NOMO-1 (cell line): ENCODE measurements at regions not wholly inside any gene's neighbourhood (a gene's known extent, or its start where the extent isn't known, plus 50 kb on each side); places are given as distances from the start of the nearest gene placed in this dataset.
"Not testable (repeated sequence)": the region's sequence is repeated elsewhere in the genome, so short reads cannot be mapped to it uniquely, and the experiment has no call there.

Source experiments
- DNase-seq, 2 experiments: peaks; one replicate each; lab custom pipeline; 2025; ENCODE audit not compliant: unreplicated experiment in 2 of 2; lab: John Stamatoyannopoulos, UW

DNA sequence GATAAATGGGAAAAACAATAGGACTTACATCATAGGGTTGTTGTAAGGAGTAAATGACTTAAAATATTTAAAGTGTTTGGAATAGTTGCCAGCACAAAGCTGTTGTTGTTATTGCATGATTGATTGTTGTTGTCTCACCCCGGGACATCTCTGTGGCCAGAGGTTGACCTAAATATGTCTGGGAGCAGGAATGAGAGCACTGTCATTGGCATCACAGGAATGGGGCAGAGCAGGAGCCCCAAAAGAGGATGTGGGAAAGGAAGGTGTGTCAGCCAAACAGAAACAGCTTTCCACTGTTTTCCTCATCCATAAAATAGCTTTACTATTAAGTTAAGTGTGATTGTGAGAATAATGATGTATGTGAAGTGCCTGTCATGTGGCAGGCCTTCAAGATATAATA lies 121.6 kb downstream of the TMEM168 start:
- no peak for DNase-seq

DNA sequence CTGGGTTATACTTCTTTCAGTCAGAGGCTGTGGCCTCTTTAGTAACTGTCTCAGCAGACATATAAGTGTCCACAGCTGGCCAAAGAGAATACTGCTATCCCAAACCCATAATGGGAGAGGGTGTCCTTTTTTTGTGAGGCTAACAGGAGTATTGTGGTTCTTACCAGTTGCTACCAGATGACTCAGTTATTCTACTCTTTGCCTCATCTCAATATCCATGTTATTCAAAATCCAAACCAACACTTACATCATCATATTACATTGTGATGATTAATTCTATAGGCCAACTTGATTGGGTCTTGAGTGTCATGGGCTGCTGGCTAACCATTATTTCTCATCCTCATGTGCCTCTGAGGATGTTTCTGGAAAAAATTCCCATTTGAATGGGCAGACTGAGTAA lies 120.9 kb downstream of the TMEM168 start:
- no peak for DNase-seq

DNA sequence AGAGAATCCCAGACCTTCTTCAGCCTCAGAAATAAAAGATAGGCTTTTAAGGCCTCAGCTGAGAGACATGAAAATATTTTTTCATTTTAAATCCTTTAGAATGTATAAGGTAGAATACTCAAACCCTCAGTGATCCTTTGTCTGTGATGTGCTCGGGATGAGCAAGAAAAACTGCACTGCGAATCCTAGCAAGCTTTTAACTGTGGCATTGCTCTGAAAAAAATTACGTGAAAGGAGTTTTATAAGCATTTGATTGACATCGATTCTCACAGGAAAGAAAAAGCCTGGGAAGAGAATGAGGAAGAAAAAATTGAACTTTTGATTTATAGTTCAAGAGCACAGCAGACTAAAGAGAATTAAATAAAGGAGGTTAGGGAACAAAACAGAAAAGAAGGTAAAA lies 120.0 kb downstream of the TMEM168 start:
- DNase-seq: no peak

DNA sequence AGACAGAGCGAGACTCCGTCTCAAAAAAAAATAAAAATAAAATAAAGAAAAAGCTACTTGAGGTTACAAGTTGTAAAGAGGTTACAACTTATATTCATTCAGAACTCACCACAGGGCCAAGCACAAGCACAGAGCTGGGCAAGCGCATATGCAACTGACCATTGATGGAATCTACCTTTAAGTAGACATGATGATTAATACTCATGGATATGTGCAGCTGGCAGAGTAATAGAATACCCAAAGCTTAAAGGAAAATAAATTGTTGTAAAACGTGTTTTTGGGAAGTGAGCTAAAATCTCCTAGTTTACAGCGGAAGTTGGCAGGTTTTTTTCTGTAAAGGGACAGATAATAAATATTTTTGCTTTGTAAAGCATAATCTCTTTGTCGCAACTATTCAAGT lies 111.6 kb downstream of the TMEM168 start:
- no peak for DNase-seq

DNA sequence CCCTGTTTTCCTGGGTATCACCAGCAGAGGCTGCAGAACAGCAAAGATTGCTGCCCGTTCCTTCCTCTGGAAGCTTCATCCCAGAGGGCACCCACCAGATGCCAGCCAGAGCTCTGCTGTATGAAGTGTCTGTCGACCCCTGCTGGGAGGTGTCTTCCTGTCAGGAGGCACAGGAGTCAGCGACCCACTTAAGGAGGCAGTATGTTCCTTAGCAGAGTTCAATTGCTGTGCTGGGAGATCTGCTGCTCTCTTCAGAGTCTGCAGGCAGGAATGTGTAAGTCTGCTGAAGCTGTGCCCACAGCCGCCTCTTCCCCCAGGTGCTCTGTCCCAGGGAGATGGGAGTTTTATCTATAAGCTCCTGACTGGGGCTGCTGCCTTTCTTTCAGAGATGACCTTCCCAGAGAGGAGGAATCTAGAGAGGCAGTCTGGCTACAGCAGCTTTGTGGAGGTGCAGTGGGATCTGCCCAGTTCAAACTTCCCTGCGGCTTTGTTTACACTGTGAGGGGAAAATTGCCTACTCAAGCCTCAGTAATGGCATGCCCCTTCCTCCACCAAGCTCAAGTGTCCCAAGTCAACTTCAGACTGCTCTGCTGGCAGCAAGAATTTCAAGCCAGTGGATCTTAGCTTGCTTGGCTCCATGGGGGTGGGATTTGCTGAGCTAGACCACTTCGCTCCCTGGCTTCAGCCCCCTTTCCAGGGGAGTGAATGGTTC lies 100.6 kb downstream of the TMEM168 start:
- DNase-seq: not testable (repeated sequence)

DNA sequence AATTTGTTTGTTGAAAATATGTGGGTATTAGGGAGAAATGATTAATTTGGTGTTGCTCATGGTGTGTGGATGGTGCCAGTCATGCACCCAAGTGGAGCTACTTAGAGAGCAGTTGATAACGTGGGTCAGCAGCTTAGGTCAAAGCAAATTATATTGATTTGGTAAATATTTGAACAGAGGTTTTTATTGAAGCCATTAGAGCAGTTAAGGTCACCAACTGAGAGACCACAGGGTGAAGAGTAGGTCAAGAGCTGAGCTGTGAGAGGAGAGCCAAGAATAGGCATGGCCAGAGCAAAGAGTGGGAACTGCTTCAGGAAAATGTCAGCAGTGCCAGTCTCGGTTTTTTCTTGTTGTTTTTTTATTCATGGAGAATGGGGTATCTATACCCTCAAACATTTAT lies 97.9 kb downstream of the TMEM168 start:
- DNase-seq: no peak

DNA sequence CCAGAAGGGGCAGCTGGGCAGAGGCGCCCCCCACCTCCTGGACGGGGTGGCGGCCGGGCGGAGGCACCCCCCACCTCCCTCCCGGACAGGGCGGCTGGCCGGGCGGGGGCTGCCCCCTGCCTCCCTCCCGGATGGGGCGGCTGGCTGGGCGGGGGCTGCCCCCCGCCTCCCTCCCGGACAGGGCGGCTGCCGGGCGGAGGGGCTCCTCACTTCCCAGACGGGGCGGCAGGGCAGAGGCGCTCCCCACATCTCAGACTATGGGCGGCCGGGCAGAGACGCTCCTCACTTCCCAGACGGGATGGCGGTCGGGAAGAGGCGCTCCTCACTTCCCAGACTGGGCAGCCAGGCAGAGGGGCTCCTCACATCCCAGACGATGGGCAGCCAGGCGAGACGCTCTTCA lies 93.0 kb downstream of the TMEM168 start:
- DNase-seq: not testable (repeated sequence)

DNA sequence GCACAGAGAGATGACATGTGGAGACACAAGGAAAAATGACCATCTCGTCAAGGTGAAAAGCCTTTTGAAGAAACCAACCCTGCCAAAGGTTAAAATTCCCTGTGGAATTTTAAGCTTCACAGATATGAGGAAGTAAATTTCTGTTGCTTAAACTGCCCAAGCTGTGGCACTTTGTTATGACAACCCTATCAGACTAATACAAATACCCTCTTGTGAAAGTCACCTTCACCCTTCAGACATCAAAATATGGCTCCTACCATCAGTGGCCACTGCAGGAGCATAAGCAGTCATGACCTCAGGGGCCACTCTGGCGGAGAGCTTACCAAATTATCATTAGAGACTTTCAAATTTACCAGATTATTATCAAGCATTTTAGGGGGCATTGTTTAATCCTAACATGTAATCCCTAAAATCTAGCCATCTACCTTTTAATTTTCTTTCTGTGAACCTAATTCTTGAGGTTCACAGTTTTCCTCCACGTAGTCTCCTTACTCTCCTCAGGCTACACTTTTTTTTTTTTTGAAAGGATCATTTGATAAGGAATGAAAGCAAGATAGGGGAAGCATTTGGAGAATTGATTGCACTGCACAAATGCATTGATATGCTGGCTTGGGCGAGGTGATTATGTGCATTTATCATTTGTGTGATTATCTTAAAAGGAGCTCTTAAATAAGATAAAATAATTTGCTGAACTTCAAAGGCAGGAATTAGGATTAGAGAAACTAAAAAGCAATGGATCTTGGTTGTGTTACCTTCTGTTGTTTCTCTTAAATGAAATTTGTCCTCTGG lies 90.3 kb downstream of the TMEM168 start:
- DNase-seq: no peak

DNA sequence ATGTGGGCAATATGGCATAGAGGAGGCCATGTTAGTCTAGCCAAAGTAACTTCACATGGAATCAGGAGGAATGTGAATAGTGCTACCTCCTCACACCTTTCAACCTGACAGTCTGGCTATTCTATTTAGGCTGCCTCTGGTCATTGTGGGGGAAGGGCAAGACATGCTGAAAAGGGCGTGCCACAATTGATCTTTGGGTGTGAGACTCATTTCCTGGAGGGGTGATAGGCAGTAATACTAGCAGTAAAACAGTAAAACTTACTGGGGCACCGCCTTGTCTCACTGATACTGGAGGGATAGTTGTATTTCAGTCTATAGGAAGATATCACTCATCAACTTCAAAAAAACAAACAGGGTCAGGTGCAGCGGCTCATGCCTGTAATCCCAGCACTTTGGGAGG lies 88.7 kb downstream of the TMEM168 start:
- DNase-seq: no peak

DNA sequence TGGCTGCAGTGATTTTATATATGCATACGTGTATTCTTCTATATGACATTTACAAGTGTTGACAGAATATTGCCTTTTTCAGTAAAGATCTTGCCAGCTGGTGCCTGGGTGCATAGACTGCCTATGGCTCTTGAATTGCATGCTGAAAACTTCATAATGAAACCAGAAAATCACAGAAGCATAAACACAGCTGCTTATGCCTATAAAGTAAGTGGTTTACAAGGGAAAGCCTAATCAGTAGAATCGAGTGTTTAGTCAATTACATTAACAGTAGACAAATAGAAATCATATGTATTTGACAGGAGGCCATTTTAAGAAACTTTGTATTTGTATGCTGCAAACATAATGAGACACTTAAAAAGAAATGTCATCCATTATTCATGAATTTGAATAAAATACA lies 82.5 kb downstream of the TMEM168 start:
- no peak for DNase-seq

DNA sequence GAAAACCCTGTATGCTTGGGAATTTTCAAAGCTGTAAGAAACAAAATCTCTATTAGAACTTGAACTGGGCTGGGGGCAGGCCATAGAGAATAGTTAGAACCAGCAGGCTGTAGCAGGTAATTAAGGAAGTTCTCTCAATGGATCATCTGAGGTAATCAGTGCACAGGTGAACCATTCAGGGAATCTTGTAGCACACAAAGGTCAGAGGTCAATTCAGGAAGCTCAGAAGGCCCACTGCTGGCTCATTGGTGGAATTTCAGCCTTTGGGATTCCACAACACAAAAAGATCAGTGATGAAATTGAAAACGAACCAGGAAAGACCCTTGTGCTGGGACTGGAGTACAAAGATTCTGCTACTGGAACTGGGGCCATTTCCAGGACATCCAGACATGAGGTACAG lies 82.0 kb downstream of the TMEM168 start:
- DNase-seq: no peak
